GM06990 (cell line): ENCODE measurements at regions not wholly inside any gene's neighbourhood (a gene's known extent, or its start where the extent isn't known, plus 50 kb on each side); places are given as distances from the start of the nearest gene placed in this dataset.

Source experiments
- DNase-seq: peaks from one replicate; pipeline ENCODE4 v3.0.0-alpha.2; 2011; ENCODE audit not compliant: insufficient read length; ENCODE audit errors: extremely low read depth
- H3K27me3 ChIP-seq: replicated peaks from 2 replicates; pipeline ENCODE4 v1.6.0; 2011; ENCODE audit warnings: low read length; ENCODE audit not compliant: control insufficient read depth, insufficient read depth
- H3K36me3 ChIP-seq: 2 replicates; pipeline ENCODE4 v1.5.1; 2011; ENCODE audit warnings: low read length; ENCODE audit not compliant: control insufficient read depth, insufficient read depth
- H3K4me3 ChIP-seq: replicated peaks from 2 replicates; pipeline ENCODE4 v1.5.1; 2011; ENCODE audit warnings: low read depth, mild to moderate bottlenecking, control low read depth, low read length
- TF ChIP-seq, protein P1 (sequence below): IDR thresholded peaks from 2 replicates; pipeline ENCODE4 v1.5.1; 2011; ENCODE audit warnings: low read length, control low read depth, mild to moderate bottlenecking, inconsistent platforms; ENCODE audit not compliant: insufficient read depth, poor library complexity, severe bottlenecking

DNA sequence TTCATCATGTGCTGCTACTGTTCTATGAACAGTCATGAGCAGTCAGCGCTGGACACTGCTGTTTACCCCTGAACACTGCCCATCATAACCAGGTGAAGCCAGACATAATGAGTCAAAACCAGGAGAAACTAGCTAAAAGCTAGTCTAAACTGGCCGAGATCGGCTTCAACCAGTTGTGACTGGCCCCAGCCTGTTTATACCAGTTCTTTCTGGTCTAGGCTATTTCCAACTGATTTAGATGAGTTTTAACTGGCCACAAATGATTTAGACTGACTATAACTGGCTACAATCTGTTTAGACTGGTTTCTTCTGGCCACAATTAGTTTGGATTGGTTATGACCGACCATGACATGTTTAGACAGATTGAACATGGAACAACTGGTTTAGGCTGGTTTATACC, 348.3 kb upstream of the CAMK1G start:
- TF ChIP-seq, protein P1, sequence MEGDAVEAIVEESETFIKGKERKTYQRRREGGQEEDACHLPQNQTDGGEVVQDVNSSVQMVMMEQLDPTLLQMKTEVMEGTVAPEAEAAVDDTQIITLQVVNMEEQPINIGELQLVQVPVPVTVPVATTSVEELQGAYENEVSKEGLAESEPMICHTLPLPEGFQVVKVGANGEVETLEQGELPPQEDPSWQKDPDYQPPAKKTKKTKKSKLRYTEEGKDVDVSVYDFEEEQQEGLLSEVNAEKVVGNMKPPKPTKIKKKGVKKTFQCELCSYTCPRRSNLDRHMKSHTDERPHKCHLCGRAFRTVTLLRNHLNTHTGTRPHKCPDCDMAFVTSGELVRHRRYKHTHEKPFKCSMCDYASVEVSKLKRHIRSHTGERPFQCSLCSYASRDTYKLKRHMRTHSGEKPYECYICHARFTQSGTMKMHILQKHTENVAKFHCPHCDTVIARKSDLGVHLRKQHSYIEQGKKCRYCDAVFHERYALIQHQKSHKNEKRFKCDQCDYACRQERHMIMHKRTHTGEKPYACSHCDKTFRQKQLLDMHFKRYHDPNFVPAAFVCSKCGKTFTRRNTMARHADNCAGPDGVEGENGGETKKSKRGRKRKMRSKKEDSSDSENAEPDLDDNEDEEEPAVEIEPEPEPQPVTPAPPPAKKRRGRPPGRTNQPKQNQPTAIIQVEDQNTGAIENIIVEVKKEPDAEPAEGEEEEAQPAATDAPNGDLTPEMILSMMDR, result no peak
- H3K27me3 ChIP-seq, result no peaks in the 10 kb centered on the region
- DNase-seq, result no peak
- no peak overlapping the region for H3K4me3 ChIP-seq
- H3K36me3 ChIP-seq, result no peaks in the 10 kb centered on the region

DNA sequence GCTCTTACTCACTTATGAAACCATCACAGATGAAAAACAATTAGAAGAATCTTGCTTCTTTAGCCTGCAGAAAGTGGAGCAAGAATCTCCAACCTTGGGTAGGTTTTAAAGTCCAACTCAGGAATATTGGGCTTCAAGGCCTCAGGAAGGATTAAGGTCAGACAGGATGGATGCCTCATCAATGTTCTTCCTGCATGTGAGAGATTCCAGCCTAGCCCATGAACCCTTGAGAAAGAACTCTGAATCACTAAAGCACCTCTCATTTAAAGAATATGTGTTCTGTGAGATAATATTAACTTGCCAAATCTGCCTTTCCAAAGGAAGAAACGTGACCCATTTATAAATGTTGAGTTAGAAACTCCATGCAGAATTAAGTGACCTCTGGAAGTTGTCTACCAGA, 345.2 kb upstream of the CAMK1G start:
- TF ChIP-seq, protein P1, result no peak
- Histone ChIP-seq H3K4me3 (no peak overlapping the region), H3K27me3 (no peaks in the 10 kb centered on the region; the same call in 1 of the 2 replicates), H3K36me3 (no peaks in the 10 kb centered on the region)
- DNase-seq, result no peak

DNA sequence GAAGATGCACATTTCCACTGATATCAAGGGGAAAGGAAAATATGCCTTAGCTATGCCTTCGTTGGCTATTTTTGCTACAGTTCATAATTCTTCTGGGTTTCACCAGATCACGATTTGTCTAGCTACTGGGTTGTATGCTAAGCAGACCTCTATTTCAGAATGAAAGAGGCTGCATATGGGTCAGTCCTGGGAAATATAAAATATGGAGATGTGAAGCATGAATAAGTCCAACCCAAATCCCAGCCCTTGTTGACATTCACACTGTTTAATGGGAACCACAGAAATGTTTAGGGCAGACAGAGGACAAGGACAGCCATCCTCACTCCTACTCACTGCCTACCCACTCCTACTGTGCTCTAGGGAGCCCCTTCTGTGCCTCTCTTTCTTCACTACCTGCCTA, 343.2 kb upstream of the CAMK1G start:
- no peaks in the 10 kb centered on the region for H3K36me3 ChIP-seq
- no peaks in the 10 kb centered on the region; the same call in 1 of the 2 replicates for H3K27me3 ChIP-seq
- TF ChIP-seq, protein P1, result no peak
- DNase-seq, result no peak
- H3K4me3 ChIP-seq, result no peak overlapping the region

GRCh38 chr1:209241487-209241886, 342.0 kb upstream of the CAMK1G start:
- no peak for DNase-seq
- no peak overlapping the region for H3K4me3 ChIP-seq
- no peaks in the 10 kb centered on the region; the same call in 1 of the 2 replicates for H3K27me3 ChIP-seq
- H3K36me3 ChIP-seq, result no peaks in the 10 kb centered on the region
- TF ChIP-seq, protein P1, result no peak

DNA sequence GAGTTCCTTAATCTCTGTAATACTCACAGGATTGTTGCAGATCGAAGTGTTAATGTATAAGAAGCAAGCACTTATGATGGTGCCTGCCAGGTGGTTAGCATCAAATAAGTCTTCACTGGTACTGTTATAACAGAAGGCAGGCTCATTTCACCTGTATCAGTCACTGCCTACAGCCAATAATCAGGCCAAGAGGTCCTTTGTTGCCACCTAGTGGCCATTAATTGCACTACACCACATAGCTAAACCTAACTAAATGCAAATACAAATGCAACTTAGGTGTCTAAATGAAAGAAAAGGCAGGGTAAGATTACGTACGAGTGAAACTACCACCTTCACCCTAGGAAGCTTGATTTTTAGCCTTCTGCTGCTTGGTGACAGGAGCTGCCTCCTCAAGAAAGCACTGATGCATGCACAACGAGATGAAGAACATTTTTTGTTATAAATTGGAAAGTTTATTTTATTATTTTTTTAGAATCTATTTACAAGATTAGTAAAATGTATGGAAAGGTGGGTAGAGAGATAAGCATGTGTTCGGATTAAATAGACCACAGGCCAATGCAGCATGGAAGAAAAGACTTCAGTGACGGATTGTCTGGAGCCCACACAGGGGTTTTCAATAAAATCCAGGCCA, 334.8 kb upstream of the CAMK1G start:
- no peak overlapping the region for H3K4me3 ChIP-seq
- no peak for DNase-seq
- no peaks in the 10 kb centered on the region for H3K36me3 ChIP-seq
- TF ChIP-seq, protein P1, result peak; percentile 85
- no peaks in the 10 kb centered on the region for H3K27me3 ChIP-seq

GRCh38 chr1:209249280-209249670, 334.2 kb upstream of the CAMK1G start:
- TF ChIP-seq, protein P1, result no peak
- DNase-seq, result no peak

More at GRCh38 chr1:209249280-209249670, 334.2 kb upstream of the CAMK1G start:
- Histone ChIP-seq H3K27me3 (no peaks in the 10 kb centered on the region), H3K36me3 (no peaks in the 10 kb centered on the region), H3K4me3 (no peak overlapping the region)
